Trophoblast cell (in vitro differentiated cells and primary cell): ENCODE measurements at regions not wholly inside any gene's neighbourhood (a gene's known extent, or its start where the extent isn't known, plus 50 kb on each side); places are given as distances from the start of the nearest gene placed in this dataset.

Experiments used
- DNase-seq, 2 donors: peaks; one replicate each; pipeline ENCODE4 v3.0.0-alpha.2; 2016
- H2AFZ ChIP-seq: 2 replicates; pipeline ENCODE4 v1.6.1; 2013; ENCODE audit warnings: low read length, moderate library complexity, mild to moderate bottlenecking; ENCODE audit not compliant: insufficient read depth, poor library complexity
- H2AK5ac ChIP-seq: 2 replicates; pipeline ENCODE4 v1.6.1; 2013; ENCODE audit warnings: mild to moderate bottlenecking, low read length
- H2BK120ac ChIP-seq: 2 replicates; pipeline ENCODE4 v1.6.1; 2013; ENCODE audit warnings: low read length, mild to moderate bottlenecking, moderate library complexity; ENCODE audit not compliant: insufficient read depth, poor library complexity
- H2BK12ac ChIP-seq: 2 replicates; pipeline ENCODE4 v1.6.1; 2013; ENCODE audit warnings: mild to moderate bottlenecking, low read length, moderate library complexity
- H2BK5ac ChIP-seq: 2 replicates; pipeline ENCODE4 v1.6.1; 2013; ENCODE audit warnings: low read length, low read depth, moderate library complexity, mild to moderate bottlenecking; ENCODE audit not compliant: poor library complexity
- H3K14ac ChIP-seq: 2 replicates; pipeline ENCODE4 v1.6.1; 2013; ENCODE audit warnings: mild to moderate bottlenecking, low read length
- H3K18ac ChIP-seq: 2 replicates; pipeline ENCODE4 v1.6.1; 2013; ENCODE audit warnings: mild to moderate bottlenecking, low read length
- H3K23ac ChIP-seq: 2 replicates; pipeline ENCODE4 v1.6.1; 2013; ENCODE audit warnings: low read length
- H3K27ac ChIP-seq: 2 replicates; pipeline ENCODE4 v1.5.1; 2013; ENCODE audit warnings: low read depth, mild to moderate bottlenecking, inconsistent platforms, low read length, moderate library complexity
- H3K27me3 ChIP-seq: 2 replicates; pipeline ENCODE4 v1.6.1; 2013; ENCODE audit warnings: inconsistent platforms, mild to moderate bottlenecking, low read length, moderate library complexity; ENCODE audit not compliant: insufficient read depth
- H3K36me3 ChIP-seq, 2 experiments: 1 replicate in 1 of 2; 2 replicates in 1 of 2; pipeline ENCODE4 v1.6.1; 2013; ENCODE audit warnings: low read length in 2 of 2, mild to moderate bottlenecking in 2 of 2, moderate library complexity in 1 of 2; ENCODE audit not compliant: insufficient read depth in 2 of 2, control insufficient read depth in 1 of 2
- H3K4ac ChIP-seq: 2 replicates; pipeline ENCODE4 v1.6.1; 2013; ENCODE audit warnings: low read depth, mild to moderate bottlenecking, low read length, moderate library complexity
- H3K4me1 ChIP-seq, 2 experiments: 1 replicate in 1 of 2; 2 replicates in 1 of 2; pipeline ENCODE4 v1.6.1; 2013; ENCODE audit warnings: low read length in 2 of 2, mild to moderate bottlenecking in 2 of 2, moderate library complexity in 1 of 2; ENCODE audit not compliant: insufficient read depth in 2 of 2, control insufficient read depth in 1 of 2
- H3K4me2 ChIP-seq: 2 replicates; pipeline ENCODE4 v1.6.1; 2013; ENCODE audit warnings: inconsistent platforms, mild to moderate bottlenecking, low read length, moderate library complexity
- H3K4me3 ChIP-seq: 2 replicates; pipeline ENCODE4 v1.5.1; 2013; ENCODE audit warnings: mild to moderate bottlenecking, low read depth, low read length, inconsistent platforms
- H3K79me1 ChIP-seq: one replicate; pipeline ENCODE4 v1.6.1; 2013; ENCODE audit warnings: low read length
- H3K79me2 ChIP-seq: 2 replicates; pipeline ENCODE4 v1.6.1; 2013; ENCODE audit warnings: low read length, mild to moderate bottlenecking; ENCODE audit not compliant: control insufficient read depth, insufficient read depth, poor library complexity
- H3K9ac ChIP-seq: 2 replicates; pipeline ENCODE4 v1.6.1; 2013; ENCODE audit warnings: mild to moderate bottlenecking, low read length
- H3K9me3 ChIP-seq: 2 replicates; pipeline ENCODE4 v1.6.1; 2013; ENCODE audit warnings: low read depth, mild to moderate bottlenecking, control low read depth, inconsistent platforms, low read length; ENCODE audit not compliant: insufficient read depth
- H4K12ac ChIP-seq: 2 replicates; pipeline ENCODE4 v1.6.1; 2013; ENCODE audit warnings: low read depth, mild to moderate bottlenecking, low read length, moderate library complexity
- H4K8ac ChIP-seq: 2 replicates; pipeline ENCODE4 v1.6.1; 2013; ENCODE audit warnings: low read depth, mild to moderate bottlenecking, low read length, moderate library complexity
- H4K91ac ChIP-seq: one replicate; pipeline ENCODE4 v1.6.1; 2013; ENCODE audit warnings: low read depth, mild to moderate bottlenecking, low read length, moderate library complexity
- WGBS: extraction: QIAGEN DNeasy Blood & Tissue Kit; methylation state at CpG from one replicate; pipeline ENCODE4 v1.1.7; 2013; ENCODE audit warnings: missing lambda C conversion rate; ENCODE audit not compliant: insufficient read length, insufficient coverage; ENCODE audit errors: extremely low coverage; 5-methylcytosine and 5-hydroxymethylcytosine counted together

- Histone ChIP-seq H3K36me3 (no peaks in the 10 kb centered on the region), H2AFZ (no peak overlapping the region), H3K23ac (no peak overlapping the region), H2BK12ac (no peak overlapping the region), H3K79me2 (peaks cover 1% of the 10 kb centered on the region), H3K27me3 (no peaks in the 10 kb centered on the region), H3K9ac (no peak overlapping the region), H2BK120ac (no peak overlapping the region), H3K14ac (no peak overlapping the region), H4K12ac (no peak overlapping the region), H3K27ac (no peak overlapping the region), H2BK5ac (no peak overlapping the region), H4K8ac (no peak overlapping the region), H3K79me1 (no peaks in the 10 kb centered on the region), H3K18ac (no peak overlapping the region), H3K4ac (no peak overlapping the region), H3K9me3 (no peaks in the 10 kb centered on the region), H3K4me3 (no peak overlapping the region), H3K4me2 (no peak overlapping the region), H2AK5ac (no peak overlapping the region), H3K4me1 (no peaks in the 10 kb centered on the region), H4K91ac (no peak overlapping the region)
- DNase-seq = no peak
- WGBS = no CpG with 5 or more reads among the region's 3 CpGs
Measured at GRCh38 chr3:30400926-30401325, 205.5 kb upstream of the TGFBR2 start.

DNA sequence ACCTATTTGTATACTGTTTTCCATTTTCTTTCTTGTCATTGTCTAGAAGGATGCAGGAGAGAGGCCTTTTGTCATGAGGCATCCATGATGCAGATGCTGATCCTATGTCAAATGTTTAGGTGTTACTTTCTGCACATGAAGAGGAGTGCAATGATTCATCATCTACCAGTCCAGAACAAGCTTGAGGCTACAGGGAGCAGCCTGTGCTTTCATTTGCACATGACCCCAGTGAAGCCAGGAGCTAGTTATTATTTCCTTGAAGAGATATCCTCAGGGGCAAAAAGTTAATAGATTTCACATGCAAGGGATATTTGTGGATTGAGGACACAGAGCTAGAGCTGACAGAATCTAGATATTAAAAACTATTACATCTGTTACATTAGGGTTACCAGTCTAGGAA lies 204.4 kb upstream of the TGFBR2 start:
- DNase-seq = peak in 1 of 2 donors; percentile 7

GRCh38 chr3:30407651-30408050 lies 198.8 kb upstream of the TGFBR2 start:
- Histone ChIP-seq H3K4me2 (no peak overlapping the region), H3K79me1 (no peaks in the 10 kb centered on the region), H3K79me2 (no peaks in the 10 kb centered on the region), H2BK5ac (no peak overlapping the region), H3K18ac (no peak overlapping the region), H3K4me1 (no peaks in the 10 kb centered on the region), H3K4ac (no peak overlapping the region), H4K12ac (no peak overlapping the region), H2BK12ac (no peak overlapping the region), H2AFZ (no peak overlapping the region), H3K27ac (no peak overlapping the region), H3K14ac (no peak overlapping the region), H2BK120ac (no peak overlapping the region), H3K9ac (no peak overlapping the region), H3K4me3 (no peak overlapping the region), H4K8ac (no peak overlapping the region), H3K36me3 (no peaks in the 10 kb centered on the region), H3K23ac (no peak overlapping the region), H4K91ac (no peak overlapping the region), H3K27me3 (no peaks in the 10 kb centered on the region), H3K9me3 (no peaks in the 10 kb centered on the region), H2AK5ac (no peak overlapping the region)
- DNase-seq = peak; percentile 2 to 48
- WGBS = no CpG with 5 or more reads among the region's 2 CpGs

More for the DNA sequence above, 204.4 kb upstream of the TGFBR2 start:
- Histone ChIP-seq H2AFZ (no peak overlapping the region), H2AK5ac (no peak overlapping the region), H2BK120ac (no peak overlapping the region), H3K4me2 (no peak overlapping the region), H3K9ac (no peak overlapping the region), H3K27me3 (no peaks in the 10 kb centered on the region), H3K18ac (no peak overlapping the region), H4K12ac (no peak overlapping the region), H3K4ac (no peak overlapping the region), H3K14ac (no peak overlapping the region), H4K8ac (no peak overlapping the region), H4K91ac (no peak overlapping the region), H3K9me3 (no peaks in the 10 kb centered on the region), H3K27ac (no peak overlapping the region), H2BK12ac (no peak overlapping the region), H3K36me3 (no peaks in the 10 kb centered on the region), H2BK5ac (no peak overlapping the region), H3K79me2 (peaks cover 1% of the 10 kb centered on the region), H3K79me1 (no peaks in the 10 kb centered on the region), H3K4me3 (no peak overlapping the region), H3K23ac (no peak overlapping the region), H3K4me1 (no peaks in the 10 kb centered on the region)

GRCh38 chr3:30408105-30408557 lies 198.3 kb upstream of the TGFBR2 start:
- H3K79me2 ChIP-seq = no peaks in the 10 kb centered on the region
- no CpG with 5 or more reads among the region's 2 CpGs for WGBS
- no peak overlapping the region for H3K23ac ChIP-seq
- no peak overlapping the region for H2BK12ac ChIP-seq
- no peaks in the 10 kb centered on the region for H3K9me3 ChIP-seq
- H2AK5ac ChIP-seq = no peak overlapping the region
- DNase-seq = peak in 1 of 2 donors; percentile 13
- H2BK5ac ChIP-seq = no peak overlapping the region
- H3K14ac ChIP-seq = no peak overlapping the region
- H4K8ac ChIP-seq = no peak overlapping the region
- no peak overlapping the region for H3K4me3 ChIP-seq
- H2BK120ac ChIP-seq = no peak overlapping the region
- H4K91ac ChIP-seq = no peak overlapping the region
- no peak overlapping the region for H3K4ac ChIP-seq
- no peak overlapping the region for H3K9ac ChIP-seq
- H3K79me1 ChIP-seq = no peaks in the 10 kb centered on the region
- no peak overlapping the region for H3K27ac ChIP-seq
- H3K4me2 ChIP-seq = no peak overlapping the region
- H3K36me3 ChIP-seq = no peaks in the 10 kb centered on the region
- H4K12ac ChIP-seq = no peak overlapping the region
- no peak overlapping the region for H3K18ac ChIP-seq
- no peaks in the 10 kb centered on the region for H3K4me1 ChIP-seq
- H2AFZ ChIP-seq = no peak overlapping the region
- H3K27me3 ChIP-seq = no peaks in the 10 kb centered on the region
